ENCODE measurements at regions not wholly inside any gene's neighbourhood (a gene's known extent, or its start where the extent isn't known, plus 50 kb on each side); places are given as distances from the start of the nearest gene placed in this dataset.

DNA sequence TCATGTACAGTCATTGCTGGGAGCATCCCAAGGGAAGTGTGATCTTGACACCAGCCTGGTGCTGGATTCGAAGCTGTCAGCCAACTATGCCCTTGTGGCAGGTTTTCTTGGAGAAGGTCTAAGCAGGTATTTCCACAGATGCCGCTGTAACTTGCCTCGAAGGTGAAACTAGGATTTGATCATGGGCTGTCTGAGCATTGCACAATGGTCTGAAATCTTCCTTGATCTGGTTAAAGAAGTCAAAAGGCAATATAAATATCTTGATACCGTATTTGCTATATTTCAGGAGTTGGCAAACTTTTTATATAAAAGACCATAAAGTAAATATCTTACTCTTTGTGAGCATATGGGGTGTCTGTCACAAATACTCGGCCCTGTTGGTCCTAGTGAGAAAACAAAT, 206.8 kb downstream of the LYPLAL1 start:
- DNase-seq (ENCODE audit: low spot score), result no peak
- Histone ChIP-seq H3K4me3 (no peak overlapping the region), H3K4me1 (no peaks in the 10 kb centered on the region), H2AFZ (replicated peaks) (no peak overlapping the region), H3K79me2 (ENCODE audit: low read depth) (no peaks in the 10 kb centered on the region), H3K27me3 (no peaks in the 10 kb centered on the region), H3K36me3 (no peaks in the 10 kb centered on the region), H3K9ac (no peak overlapping the region), H3K9me3 (ENCODE audit: low read depth) (no peaks in the 10 kb centered on the region), H3K4me2 (no peak overlapping the region), H4K20me1 (ENCODE audit: low read depth) (no peaks in the 10 kb centered on the region), H3K27ac (no peak overlapping the region), H3F3A (ENCODE audit: low read depth) (no peaks in the 10 kb centered on the region)
- H3K36me3 Mint-ChIP-seq, result no peaks in the 10 kb centered on the region
- no peaks in the 10 kb centered on the region for H3K9me3 Mint-ChIP-seq
- TF ChIP-seq EZH2 (IDR thresholded peaks at IDR 0.05) (no peak), EZH2phosphoT487 (IDR thresholded peaks at IDR 0.05) (no peak)
- TF ChIP-seq, protein P1, sequence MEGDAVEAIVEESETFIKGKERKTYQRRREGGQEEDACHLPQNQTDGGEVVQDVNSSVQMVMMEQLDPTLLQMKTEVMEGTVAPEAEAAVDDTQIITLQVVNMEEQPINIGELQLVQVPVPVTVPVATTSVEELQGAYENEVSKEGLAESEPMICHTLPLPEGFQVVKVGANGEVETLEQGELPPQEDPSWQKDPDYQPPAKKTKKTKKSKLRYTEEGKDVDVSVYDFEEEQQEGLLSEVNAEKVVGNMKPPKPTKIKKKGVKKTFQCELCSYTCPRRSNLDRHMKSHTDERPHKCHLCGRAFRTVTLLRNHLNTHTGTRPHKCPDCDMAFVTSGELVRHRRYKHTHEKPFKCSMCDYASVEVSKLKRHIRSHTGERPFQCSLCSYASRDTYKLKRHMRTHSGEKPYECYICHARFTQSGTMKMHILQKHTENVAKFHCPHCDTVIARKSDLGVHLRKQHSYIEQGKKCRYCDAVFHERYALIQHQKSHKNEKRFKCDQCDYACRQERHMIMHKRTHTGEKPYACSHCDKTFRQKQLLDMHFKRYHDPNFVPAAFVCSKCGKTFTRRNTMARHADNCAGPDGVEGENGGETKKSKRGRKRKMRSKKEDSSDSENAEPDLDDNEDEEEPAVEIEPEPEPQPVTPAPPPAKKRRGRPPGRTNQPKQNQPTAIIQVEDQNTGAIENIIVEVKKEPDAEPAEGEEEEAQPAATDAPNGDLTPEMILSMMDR (IDR thresholded peaks at IDR 0.05), result no peak
- peaks cover 3% of the 10 kb centered on the region for H3K4me1 Mint-ChIP-seq
- no peaks in the 10 kb centered on the region for H3K27me3 Mint-ChIP-seq (ENCODE audit: insufficient read depth, low read depth)
- H3K27ac Mint-ChIP-seq, result no peak overlapping the region
- no peak overlapping the region for H3K4me3 Mint-ChIP-seq

GRCh38 chr1:219379691-219380090, 206.0 kb downstream of the LYPLAL1 start:
- H3K9me3 ChIP-seq (ENCODE audit: low read depth), result no peaks in the 10 kb centered on the region
- H3K27me3 Mint-ChIP-seq (ENCODE audit: insufficient read depth, low read depth), result no peaks in the 10 kb centered on the region
- TF ChIP-seq EZH2 (IDR thresholded peaks at IDR 0.05) (no peak), EZH2phosphoT487 (IDR thresholded peaks at IDR 0.05) (no peak)
- TF ChIP-seq, protein P1 (IDR thresholded peaks at IDR 0.05), result no peak

GRCh38 chr1:219374636-219375035, 201.0 kb downstream of the LYPLAL1 start:
- Histone ChIP-seq H2AFZ (replicated peaks) (no peak overlapping the region), H3K4me2 (no peak overlapping the region), H3K36me3 (no peaks in the 10 kb centered on the region), H3K4me1 (no peaks in the 10 kb centered on the region), H3K79me2 (ENCODE audit: low read depth) (no peaks in the 10 kb centered on the region), H3K27me3 (no peaks in the 10 kb centered on the region), H3K9ac (no peak overlapping the region), H3F3A (ENCODE audit: low read depth) (no peaks in the 10 kb centered on the region), H4K20me1 (ENCODE audit: low read depth) (no peaks in the 10 kb centered on the region), H3K27ac (no peak overlapping the region), H3K9me3 (ENCODE audit: low read depth) (no peaks in the 10 kb centered on the region), H3K4me3 (no peak overlapping the region)
- TF ChIP-seq, protein P1 (IDR thresholded peaks at IDR 0.05), result no peak
- no peak for TF ChIP-seq EZH2phosphoT487 (IDR thresholded peaks at IDR 0.05)
- Mint-ChIP-seq H3K27me3 (ENCODE audit: insufficient read depth, low read depth) (no peaks in the 10 kb centered on the region), H3K9me3 (no peaks in the 10 kb centered on the region), H3K27ac (peak overlapping the region; percentile 64), H3K4me1 (peaks cover 3% of the 10 kb centered on the region), H3K36me3 (no peaks in the 10 kb centered on the region), H3K4me3 (no peak overlapping the region)
- no peak for DNase-seq (ENCODE audit: low spot score)

More at GRCh38 chr1:219379691-219380090, 206.0 kb downstream of the LYPLAL1 start:
- Mint-ChIP-seq H3K4me1 (peaks cover 3% of the 10 kb centered on the region), H3K4me3 (no peak overlapping the region), H3K36me3 (no peaks in the 10 kb centered on the region), H3K9me3 (no peaks in the 10 kb centered on the region), H3K27ac (no peak overlapping the region)
- Histone ChIP-seq H3K9ac (no peak overlapping the region), H3K79me2 (ENCODE audit: low read depth) (no peaks in the 10 kb centered on the region), H3K36me3 (no peaks in the 10 kb centered on the region), H3K27ac (no peak overlapping the region), H3K27me3 (no peaks in the 10 kb centered on the region), H3K4me1 (no peaks in the 10 kb centered on the region), H4K20me1 (ENCODE audit: low read depth) (no peaks in the 10 kb centered on the region), H2AFZ (replicated peaks) (no peak overlapping the region), H3K4me3 (no peak overlapping the region), H3K4me2 (no peak overlapping the region), H3F3A (ENCODE audit: low read depth) (no peaks in the 10 kb centered on the region)
- DNase-seq (ENCODE audit: low spot score), result no peak

Measured in neural progenitor cell (in vitro differentiated cells).